DMS79 treated with DMSO at 0.1 percent for 48 hours (cell line): ENCODE measurements at regions not wholly inside any gene's neighbourhood (a gene's known extent, or its start where the extent isn't known, plus 50 kb on each side); places are given as distances from the start of the nearest gene placed in this dataset.
"Not testable (repeated sequence)": the region's sequence is repeated elsewhere in the genome, so short reads cannot be mapped to it uniquely, and the experiment has no call there.

Source experiments
- DNase-seq: peaks from one replicate; lab custom pipeline; 2025; lab: John Stamatoyannopoulos, UW

DNA sequence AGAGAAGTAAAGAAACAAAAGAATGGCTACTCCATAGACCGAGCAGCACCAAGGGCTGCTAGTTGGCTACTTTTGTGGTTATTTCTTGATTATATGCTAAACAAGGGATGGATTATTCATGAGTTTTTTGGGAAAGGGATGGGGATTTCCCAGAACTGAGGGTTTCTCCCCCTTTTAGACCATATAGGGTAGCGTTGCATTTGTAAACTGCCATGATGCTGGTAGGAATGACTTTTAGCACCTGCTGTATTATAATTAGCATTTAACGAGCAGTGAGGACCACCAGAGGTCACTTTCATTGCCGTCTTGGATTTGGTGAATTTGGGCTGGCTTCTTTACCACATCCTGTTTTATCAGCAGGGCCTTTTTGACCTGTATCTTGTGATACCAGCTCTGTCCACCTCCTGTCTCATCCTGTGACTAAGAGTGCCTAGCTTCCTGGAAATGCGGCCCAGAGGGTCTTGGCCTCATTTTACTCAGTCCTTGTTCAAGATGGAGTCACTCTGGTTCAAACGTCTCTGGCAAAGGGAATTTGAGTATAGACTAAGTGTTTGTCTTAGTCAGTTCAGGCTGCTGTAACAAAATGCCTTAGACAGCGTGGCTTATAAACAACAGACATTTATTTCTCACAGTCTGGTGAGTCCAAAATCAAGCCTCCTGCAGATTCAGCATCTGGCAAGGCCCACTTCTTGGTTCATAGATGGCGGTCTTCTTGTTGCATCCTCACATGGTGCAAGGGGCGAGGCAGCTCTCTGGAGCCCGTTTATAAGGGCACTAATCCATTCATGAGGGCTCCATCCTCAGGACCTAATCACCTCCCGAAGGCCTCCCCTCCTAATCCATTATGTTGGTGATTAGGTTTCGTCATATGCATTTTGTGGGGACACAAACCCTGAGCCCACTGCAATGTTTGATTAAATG lies 348.3 kb upstream of the SFSWAP start:
- no peak for DNase-seq

DNA sequence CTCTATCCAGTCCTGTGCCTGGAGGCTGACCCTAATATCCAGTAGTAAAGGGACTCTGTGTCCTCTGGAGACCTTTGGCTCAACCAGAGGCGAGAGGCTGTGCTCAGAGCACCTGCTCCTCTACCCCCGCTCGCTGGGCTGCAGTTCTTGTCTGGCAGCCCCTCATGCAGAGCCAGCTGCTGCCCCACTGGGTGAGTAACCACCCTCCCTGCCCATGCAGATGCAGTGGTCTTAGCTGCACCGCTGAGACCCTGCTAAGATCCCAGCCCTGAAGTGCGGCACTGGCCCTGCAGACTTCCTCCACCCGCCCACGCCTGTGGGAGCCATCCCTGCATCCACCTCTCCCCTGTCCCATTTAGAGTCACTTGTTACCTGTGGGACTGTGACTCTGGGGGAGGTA lies 347.5 kb upstream of the SFSWAP start:
- no peak for DNase-seq

DNA sequence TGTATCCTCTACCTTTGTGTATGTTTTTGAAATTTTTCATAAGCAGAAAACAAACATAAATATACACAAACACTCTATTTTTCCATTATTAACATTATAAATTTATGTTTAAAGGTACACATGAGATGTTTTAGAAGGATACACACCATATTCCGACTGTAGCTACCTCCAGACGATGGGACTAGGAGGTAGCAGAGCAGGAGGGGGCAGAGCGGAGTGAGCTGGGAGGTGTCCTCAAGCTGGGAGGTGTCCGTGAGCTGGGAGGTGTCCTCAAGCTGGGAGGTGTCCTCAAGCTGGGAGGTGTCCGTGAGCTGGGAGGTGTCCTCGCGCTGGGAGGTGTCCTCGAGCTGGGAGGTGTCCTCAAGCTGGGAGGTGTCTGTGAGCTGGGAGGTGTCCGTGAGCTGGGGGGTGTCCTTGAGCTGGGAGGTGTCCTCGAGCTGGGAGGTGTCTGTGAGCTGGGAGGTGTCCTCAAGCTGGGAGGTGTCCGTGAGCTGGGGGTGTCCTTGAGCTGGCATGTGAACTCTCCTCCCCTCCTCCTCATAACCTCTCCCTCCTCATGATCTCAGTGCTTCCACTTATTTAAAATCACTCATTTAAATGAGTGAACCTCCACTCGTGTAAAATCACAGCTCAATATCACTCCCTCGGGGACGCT lies 346.9 kb upstream of the SFSWAP start:
- no peak for DNase-seq

DNA sequence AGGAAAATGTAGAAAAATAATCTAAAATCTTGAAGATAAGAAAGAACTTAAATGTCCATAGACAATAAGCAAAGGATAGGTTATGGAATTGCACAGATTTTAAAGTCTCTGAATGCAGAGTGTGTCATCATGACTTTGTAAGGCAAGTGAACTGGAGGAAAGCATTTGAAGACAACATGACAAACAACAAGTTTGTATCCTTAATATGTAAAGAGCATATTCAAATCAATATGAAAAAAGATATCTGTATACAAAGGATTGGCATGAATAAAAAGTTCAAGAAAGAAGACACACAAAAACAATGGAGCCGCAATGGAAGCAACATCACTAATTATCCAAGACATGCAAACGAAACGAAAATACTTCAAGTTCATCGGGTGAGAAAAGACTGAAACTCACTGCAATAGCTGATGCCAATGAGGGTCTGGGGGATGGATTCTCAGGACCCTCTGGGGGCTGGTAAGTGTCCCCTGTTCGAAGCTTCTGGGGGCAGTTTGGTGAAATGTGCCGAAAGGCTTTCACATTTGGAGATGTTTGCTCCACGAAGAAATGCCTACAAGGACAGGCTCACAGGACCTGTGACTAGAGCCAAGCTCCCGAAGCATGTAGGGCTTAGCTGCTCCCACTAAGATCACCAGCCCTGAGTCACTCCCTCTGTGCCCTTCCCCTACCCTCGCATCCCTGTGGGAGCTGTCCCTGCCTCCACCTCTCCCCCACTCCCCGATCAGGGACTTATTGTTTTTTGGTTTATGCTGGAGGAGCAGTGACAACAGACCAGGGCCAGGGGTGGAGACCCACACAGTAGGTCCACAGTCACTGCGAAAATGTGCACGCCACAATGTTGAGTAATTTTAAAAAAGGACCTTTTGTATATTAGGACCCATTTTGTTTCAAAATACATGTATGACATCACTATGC lies 345.7 kb upstream of the SFSWAP start:
- DNase-seq, result no peak

DNA sequence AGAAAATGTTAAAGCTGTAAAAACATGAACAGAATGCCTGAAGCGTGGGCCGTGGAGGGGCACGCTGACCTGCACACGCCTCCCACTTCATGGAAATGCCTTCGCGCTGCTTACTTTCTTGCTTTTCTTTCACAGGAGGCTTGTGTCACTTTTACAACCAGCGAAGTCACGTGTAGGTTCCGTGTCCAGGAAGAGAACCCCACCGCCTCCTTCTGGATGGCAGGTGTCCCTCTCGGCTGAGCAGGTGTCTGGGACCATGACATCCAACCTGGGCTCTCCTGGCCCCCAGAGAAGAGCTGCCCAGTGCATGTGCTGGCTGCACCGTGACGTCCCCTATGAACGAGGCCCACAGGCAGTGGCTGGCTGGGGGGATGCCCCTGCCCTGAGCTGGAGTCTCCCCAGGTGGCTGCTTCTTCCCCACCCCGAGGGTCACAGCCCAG lies 345.0 kb upstream of the SFSWAP start:
- DNase-seq, result no peak

DNA sequence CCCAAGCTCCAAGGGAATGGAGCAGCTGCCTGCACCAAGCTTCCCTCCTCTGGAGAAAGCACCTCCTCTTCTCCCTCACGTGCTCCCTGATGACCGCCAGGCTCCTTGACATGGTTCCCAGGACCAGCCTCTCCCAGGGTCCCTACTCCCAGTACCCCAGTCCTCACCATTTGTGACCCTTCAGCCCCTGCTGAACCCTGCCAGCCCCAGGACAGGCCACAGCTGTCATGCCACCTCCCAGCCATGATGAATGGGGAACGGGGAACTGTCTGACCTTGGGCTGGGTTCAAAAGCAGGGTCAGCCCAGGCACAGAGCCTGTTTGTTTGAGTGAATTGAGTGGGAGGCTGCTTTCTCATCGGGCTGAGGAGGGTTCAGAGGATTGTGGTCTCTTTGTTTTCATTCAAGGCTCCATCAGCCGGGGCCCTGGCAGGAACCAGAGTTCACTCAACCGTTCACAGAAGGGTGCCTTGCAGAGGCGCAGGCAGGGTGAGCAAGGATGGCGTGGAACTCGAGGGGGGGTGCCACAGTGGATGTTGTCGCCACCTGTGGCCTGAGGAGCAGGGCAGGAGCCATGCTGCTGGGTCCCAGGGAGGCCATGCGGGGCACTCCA lies 344.5 kb upstream of the SFSWAP start:
- no peak for DNase-seq

DNA sequence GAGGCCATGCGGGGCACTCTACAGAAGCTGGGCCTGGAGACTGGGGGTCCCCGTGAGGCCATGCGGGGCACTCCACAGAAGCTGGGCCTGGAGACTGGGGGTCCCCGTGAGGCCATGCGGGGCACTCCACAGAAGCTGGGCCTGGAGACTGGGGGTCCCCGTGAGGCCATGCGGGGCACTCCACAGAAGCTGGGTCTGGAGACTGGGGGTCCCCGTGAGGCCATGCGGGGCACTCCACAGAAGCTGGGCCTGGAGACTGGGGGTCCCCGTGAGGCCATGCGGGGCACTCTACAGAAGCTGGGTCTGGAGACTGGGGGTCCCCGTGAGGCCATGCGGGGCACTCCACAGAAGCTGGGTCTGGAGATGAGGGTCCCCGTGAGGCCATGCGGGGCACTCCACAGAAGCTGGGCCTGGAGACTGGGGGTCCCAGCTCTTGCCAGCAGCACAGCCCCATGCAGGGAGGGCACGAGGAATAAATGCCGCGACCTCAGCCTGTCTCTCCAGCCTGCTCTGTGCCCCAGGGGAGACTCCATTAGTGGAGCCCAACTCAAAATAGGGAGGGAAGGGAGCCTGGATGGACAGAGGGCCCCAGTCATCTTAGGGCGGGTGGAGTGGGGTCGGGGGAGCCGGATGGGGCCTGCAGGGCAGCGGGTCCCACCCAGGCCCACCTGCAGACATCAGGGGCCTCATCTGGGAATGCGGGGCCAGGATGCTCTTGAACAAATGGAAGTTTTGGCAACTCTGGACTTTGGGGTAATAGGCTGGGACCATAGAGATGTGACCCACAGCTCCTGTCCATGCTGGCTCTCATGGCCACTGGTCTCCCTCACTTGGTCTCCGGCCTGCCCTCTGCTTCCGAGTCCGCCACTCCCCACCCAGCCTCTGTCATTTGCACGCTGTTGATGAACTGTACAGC lies 343.6 kb upstream of the SFSWAP start:
- DNase-seq, result not testable (repeated sequence)

DNA sequence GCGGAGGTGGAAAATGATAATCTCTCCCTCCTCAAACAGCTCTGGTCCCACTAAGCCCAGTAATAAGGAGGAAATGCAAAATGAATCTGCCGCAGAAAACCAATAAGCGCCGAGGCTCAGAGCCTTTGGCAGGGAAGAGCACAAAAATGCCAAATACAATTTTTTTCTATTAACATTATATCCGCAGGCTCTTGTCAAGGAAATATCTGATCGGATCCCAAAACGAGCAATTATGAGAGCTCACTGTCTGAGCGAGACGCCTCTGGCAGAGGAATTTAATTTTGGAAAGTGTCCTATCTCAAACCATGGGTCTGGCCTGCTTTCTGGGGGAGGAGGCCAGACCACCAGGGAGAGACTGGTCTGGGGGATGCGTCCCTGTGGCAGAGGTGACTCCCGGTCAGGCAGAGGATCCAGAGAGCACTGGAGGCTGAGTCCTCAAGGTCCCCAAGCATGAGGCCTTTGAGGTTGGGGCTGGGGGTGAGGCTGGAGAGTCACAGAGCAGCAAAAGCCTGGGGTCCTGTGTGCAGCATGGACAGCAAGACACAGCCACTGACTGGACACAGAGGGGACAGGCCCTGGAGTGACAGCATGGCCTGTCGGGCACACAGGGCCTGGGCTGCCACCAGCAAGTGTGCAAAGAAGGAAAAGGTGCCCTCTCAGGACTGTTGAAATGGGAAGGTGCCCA lies 342.8 kb upstream of the SFSWAP start:
- no peak for DNase-seq

DNA sequence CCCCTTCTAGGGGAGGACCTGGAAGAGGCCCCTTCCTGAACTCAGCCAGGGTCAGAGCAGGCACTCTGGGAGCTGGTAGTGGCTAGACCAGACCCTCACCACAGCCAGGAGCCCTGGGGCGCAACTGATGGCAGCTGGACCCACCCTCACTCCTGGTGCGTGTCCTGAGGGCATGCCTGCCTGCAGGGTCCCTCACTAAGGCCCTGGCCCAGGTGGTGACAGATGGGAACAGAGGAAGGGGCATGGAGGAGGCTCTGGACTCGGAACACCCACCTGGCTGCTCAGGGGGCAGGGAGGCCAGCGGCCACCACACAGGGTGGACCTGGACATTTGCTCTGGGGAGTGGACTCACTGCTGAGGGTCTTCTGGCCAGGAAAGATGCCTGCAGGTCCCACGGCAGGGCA lies 342.2 kb upstream of the SFSWAP start:
- DNase-seq, result no peak

DNA sequence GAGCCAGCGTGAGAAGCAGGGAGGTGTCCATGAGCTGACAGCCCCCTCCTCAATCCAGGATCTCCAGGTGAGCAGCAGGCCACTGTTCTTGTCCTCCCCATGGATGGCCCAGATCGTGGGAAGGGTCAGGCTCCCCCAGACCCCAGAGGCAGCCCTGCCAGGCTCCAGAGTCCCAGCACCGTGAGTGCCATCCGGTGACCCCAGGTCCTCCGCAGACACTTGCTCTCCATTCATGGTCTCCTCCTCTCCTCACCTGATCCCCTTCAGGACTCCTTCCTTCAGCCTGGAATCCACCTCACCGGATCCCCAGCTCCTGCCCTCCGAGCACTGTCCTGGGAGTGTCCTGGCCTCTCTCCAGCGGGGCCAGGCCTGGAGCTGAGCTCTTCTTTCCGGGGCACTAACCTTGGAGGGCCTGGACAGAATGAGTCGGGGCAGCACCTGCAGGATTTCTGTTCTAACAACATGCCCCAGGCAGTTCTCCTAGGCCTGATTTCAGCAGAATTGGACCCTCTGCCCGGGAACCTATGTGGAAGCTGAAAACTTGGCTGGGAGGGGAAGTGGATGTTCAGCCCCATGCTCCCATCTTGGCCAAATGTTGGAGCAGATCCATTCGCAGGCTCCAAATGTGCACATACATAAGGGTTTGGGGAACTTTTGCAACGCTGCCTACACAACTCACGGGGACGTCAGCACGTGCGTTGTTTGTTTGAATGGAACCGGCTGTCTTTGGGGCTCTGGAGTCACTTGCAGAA lies 341.6 kb upstream of the SFSWAP start:
- DNase-seq, result no peak

DNA sequence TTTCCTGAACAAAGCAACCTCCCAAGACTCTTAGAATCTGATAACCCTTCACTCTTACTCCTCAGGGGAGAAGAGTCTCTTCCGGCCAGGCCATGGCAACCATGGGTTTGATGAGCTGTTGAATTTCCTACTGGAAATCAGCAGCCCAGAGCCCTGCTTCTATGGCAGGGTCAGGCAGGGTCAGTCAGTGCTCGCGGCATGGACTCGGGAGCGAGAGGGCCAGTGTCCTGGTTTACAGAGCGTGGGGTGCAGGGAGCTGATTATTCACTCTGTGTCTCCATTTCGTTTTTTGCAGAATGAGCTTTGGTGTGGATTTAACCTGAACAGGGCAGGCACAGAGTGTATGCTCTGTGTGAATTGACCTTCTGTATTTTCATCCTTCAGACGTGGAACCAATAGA lies 340.6 kb upstream of the SFSWAP start:
- DNase-seq, result no peak

DNA sequence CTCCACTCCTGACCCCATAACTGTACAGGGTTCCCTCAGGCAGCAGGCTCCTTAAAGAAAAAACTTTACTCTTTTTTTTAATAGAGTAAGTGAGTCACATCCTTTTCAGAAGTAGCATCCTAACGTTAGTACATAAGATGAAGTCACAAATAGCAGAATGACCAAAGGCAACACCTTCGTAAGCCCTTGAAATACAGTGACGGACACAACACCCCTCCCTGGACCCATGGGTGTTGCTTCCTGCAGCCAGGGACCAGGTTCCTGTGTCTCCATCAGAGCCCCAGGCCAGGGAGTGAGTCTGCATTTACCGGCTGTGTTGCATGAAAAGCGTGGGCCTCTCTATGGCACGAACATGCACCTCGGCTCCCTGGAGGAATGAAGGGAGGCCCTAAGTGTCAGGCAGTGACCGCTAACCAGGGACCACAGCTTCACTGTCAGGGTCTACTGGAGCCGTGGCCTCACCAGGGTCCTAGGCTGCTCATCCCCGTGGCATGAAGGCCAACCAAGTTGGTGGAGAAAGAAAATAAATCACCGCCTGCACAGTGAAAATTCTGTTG lies 340.0 kb upstream of the SFSWAP start:
- no peak for DNase-seq

DNA sequence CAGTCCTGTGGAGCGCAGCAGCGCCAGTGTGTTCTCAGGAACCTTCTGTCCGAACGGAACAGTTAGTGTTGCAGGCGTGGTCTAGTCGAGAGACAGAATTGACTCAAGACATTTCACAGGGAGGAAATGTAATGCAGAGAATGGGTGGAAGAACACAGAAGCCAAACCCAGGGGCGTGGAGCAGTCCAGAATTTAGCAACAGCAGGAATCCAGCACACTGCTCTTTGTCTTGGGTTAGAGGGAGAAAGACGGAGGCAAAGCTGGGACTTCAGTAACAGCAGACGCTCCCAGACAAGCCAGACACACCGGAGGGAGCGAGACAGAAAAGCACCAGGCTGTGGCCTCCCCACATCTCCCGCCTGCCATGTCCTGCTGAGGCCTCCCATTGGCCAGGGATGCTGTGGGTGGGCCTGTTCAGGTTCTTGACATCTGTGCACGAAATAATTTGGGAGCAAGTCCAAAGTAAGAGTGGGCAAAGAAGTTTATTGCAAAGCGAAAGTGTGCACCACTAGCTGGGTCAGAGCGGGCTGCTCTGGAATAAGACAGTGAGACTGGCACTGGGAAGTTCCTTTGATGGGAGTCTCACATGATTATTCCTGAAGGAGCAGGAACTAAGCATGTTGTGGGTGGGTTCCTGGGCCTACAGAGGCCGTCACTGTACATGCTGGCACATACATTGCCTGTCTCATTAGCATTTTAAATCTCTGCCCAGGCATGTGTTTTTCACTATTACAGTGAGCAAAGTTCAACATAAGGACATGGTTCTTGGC lies 339.3 kb upstream of the SFSWAP start:
- DNase-seq, result no peak

DNA sequence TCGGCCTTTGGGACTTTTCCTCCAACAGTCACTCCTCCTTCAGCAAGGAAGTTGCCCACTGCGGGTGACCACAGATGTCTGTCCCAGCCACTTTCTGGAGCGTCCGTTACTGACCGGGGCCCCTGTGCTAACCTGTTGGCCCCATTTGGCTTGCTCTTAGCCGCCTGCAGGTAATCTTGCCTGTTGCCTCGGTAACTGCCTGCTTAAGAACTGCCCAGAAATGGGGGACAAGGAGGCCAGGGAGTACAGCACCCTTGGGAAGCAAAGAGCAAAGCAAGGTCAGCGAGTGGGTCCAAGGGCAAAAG lies 338.8 kb upstream of the SFSWAP start:
- DNase-seq, result no peak

DNA sequence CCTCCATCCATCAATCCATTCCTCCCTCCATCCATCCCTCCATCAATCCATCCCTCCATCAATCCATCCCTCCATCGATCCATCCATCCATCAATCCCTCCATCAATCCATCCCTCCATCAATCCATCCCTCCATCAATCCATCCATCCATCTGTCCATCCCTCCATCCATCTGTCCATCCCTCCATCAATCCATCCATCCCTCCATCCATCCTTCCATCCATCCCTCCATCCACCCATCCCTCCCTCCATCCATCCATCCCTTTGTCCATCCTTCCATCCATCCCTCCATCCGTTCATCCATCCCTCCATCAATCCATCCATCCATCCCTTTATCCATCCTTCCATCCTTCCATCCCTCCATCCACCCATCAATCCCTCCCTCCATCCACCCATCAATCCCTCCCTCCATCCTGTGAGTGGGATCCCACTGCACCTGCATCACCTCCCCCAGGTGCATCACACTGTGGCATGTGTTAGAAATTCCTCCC lies 338.1 kb upstream of the SFSWAP start:
- no peak for DNase-seq

DNA sequence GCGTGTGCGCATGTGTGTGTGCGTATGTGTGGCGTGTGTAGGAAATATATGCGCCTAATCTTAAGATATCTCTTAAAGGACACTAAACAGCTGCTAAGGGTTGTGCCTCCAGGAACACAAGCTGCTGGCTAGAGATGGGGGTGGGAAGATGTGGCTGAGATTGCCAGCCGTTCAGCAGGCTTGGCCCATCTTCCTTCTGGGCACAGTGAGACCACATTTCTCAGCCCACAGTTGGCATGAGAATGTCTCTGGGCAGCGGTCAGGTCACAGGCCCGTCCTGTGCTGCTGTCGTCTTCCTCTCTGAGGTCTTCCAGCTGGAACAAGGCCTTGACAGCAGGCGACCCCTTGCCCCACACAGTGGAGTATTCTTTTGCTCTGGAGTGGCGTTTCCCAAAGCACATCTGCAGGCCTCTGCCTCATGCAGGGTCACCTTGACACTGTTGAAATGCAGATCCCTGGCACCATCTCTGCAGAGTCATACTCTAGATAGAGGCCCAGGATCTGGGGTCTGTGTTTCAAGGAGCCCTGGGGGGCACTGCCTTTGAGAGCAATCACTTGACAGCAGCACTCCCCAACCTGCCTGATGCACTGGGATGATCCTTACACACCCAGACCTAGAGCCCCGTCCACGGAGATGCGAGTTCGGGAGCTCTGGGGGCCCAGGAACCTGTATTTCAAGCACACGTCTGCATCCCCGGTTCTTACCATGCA lies 335.5 kb upstream of the SFSWAP start:
- DNase-seq, result no peak

DNA sequence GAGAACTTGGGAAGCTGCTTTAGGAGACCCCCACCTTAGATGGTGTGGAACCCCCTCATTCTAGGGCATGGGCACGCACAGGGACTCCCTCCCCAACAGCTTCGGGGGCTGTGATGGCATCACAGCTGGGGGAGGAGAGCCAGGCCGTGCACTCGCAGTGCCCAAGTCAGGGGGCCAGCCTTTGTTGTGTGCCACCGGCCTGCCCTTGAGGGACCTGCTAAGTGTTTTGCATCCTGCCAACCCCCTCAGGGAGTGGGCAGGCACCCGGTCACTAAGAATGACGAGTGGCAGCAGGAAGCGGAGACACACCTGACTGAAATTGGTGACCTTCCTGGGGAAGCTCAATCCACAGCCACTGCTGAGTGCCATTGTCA lies 334.9 kb upstream of the SFSWAP start:
- DNase-seq, result no peak
